Stomach (tissue), 4 donors: ENCODE measurements at regions not wholly inside any gene's neighbourhood (a gene's known extent, or its start where the extent isn't known, plus 50 kb on each side); places are given as distances from the start of the nearest gene placed in this dataset.

Experiments
- POLR2A ChIP-seq, 4 donors: fragments of 450-650 bp; IDR thresholded peaks; one replicate each; pipeline ENCODE4 v1.6.1; 2016; ENCODE audit warnings: antibody characterized with exemption in 4 of 4, control low read depth in 2 of 4, mild to moderate bottlenecking in 1 of 4, moderate library complexity in 1 of 4
- POLR2AphosphoS5 ChIP-seq, 3 donors: sonication (generic); formaldehyde crosslinking; IDR thresholded peaks; one replicate each; pipeline ENCODE4 v1.6.1; 2016; ENCODE audit warnings: antibody characterized with exemption in 3 of 3
- TF ChIP-seq, protein P1 (sequence below), 7 experiments: fragments of 450-650 bp in 4 of 7; fragments of 200-600 bp in 3 of 7; sonication (generic) in 3 of 7; IDR thresholded peaks; one replicate each; pipeline ENCODE4 v1.5.1; 2016 to 2019; ENCODE audit warnings: antibody characterized with exemption in 7 of 7, control low read depth in 2 of 7, mild to moderate bottlenecking in 1 of 7

DNA sequence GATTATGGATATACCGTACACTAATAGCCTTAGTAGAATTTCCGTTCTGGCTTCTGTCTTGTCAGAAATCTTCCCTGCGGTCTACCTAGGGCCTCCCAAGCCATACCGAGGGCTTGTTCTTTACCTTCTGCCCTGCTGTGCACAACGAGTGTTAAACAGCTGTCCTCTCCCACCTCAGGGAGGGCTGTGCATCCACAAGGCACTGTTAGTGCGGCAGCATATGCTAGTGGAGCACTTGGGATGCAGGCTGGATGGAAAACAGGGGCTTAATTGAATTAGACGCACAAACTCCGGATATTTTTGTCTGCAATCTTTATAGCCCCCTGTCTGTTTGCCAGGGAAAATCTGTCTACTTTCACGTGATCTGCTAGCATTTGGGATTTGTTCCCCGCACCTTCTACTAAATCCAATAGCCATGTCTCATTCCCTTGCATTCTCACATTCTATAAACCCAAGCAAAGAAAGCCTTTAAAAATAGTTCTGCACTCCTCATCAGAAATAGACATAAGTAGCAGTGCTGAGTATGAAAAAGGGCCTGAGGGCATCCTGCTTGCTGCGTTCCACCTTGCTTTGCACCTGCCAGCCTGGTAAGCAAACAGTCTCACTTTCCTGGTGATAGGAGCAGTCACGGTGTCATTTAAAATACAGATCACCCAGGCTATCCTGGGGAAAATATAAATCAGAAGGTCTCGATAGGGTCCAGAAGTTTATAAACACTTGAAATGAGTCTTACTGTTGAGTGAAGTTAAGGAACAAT, 382.6 kb downstream of the RASEF start:
- TF ChIP-seq, protein P1, sequence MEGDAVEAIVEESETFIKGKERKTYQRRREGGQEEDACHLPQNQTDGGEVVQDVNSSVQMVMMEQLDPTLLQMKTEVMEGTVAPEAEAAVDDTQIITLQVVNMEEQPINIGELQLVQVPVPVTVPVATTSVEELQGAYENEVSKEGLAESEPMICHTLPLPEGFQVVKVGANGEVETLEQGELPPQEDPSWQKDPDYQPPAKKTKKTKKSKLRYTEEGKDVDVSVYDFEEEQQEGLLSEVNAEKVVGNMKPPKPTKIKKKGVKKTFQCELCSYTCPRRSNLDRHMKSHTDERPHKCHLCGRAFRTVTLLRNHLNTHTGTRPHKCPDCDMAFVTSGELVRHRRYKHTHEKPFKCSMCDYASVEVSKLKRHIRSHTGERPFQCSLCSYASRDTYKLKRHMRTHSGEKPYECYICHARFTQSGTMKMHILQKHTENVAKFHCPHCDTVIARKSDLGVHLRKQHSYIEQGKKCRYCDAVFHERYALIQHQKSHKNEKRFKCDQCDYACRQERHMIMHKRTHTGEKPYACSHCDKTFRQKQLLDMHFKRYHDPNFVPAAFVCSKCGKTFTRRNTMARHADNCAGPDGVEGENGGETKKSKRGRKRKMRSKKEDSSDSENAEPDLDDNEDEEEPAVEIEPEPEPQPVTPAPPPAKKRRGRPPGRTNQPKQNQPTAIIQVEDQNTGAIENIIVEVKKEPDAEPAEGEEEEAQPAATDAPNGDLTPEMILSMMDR (IDR thresholded peaks at IDR 0.05): no peak
- no peak for TF ChIP-seq POLR2AphosphoS5 (IDR thresholded peaks at IDR 0.05)
- TF ChIP-seq POLR2A (IDR thresholded peaks at IDR 0.05): no peak
